WTC11 (cell line): ENCODE measurements at regions not wholly inside any gene's neighbourhood (a gene's known extent, or its start where the extent isn't known, plus 50 kb on each side); places are given as distances from the start of the nearest gene placed in this dataset.

Experiments
- ATAC-seq: fragments of 200-7000 bp; cut with Tn5 transposase; 2 replicates; pipeline ENCODE4 v1.10.0; 2021; ENCODE audit warnings: mild to moderate bottlenecking, moderate library complexity
- CTCF ChIA-PET: fragments of 300-600 bp; sonication (Branson Sonifier 250); formaldehyde crosslinking; loops from one replicate; lab custom pipeline; 2021; ENCODE audit warnings: antibody characterized with exemption; lab: Charles Lee
- POLR2A ChIA-PET: fragments of 350-600 bp; sonication (Branson Sonifier 250); formaldehyde crosslinking; loops from one replicate; lab custom pipeline; 2021; ENCODE audit warnings: antibody characterized with exemption; lab: Charles Lee
- DNase-seq: peaks from one replicate; pipeline ENCODE4 v3.0.0; 2021; ENCODE audit warnings: low spot score
- H3K27ac Mint-ChIP-seq: 2 replicates; pipeline ENCODE4 v1.8.0; 2021; ENCODE audit warnings: mixed read lengths
- H3K27me3 Mint-ChIP-seq: 2 replicates; pipeline ENCODE4 v1.8.0; 2021; ENCODE audit warnings: low read depth, mild to moderate bottlenecking, moderate library complexity, mixed read lengths
- H3K36me3 Mint-ChIP-seq: 2 replicates; pipeline ENCODE4 v1.8.0; 2021; ENCODE audit warnings: mixed read lengths
- H3K4me1 Mint-ChIP-seq: 2 replicates; pipeline ENCODE4 v1.8.0; 2022; ENCODE audit warnings: mixed read lengths
- H3K4me3 Mint-ChIP-seq: 2 replicates; pipeline ENCODE4 v1.8.0; 2021; ENCODE audit warnings: mild to moderate bottlenecking, moderate library complexity, mixed read lengths
- H3K9me3 Mint-ChIP-seq: 2 replicates; pipeline ENCODE4 v1.8.0; 2021; ENCODE audit warnings: mixed read lengths
- ATF1 ChIP-seq: sonication (generic); formaldehyde crosslinking; IDR thresholded peaks from 2 replicates; pipeline ENCODE4 v1.8.1; 2023; ENCODE audit warnings: mild to moderate bottlenecking, moderate library complexity, missing genetic modification reagents
- CDX4 ChIP-seq: fragments of 250-450 bp; sonication (Bioruptor Pico); IDR thresholded peaks from 2 replicates; pipeline ENCODE4 v1.9.0; 2021; ENCODE audit warnings: moderate library complexity, mild to moderate bottlenecking, inconsistent platforms, borderline replicate concordance
- CREM ChIP-seq: sonication (generic); formaldehyde crosslinking; IDR thresholded peaks from 2 replicates; pipeline ENCODE4 v1.8.1; 2022; ENCODE audit warnings: mild to moderate bottlenecking, missing genetic modification reagents, moderate library complexity
- E2F4 ChIP-seq: sonication (generic); formaldehyde crosslinking; IDR thresholded peaks from 2 replicates; pipeline ENCODE4 v1.8.1; 2022; ENCODE audit warnings: low read depth, mild to moderate bottlenecking, moderate library complexity, missing genetic modification reagents, borderline replicate concordance
- ELF4 ChIP-seq: sonication (generic); formaldehyde crosslinking; IDR thresholded peaks from 2 replicates; pipeline ENCODE4 v1.8.1; 2022; ENCODE audit warnings: low read depth, mild to moderate bottlenecking, moderate library complexity, missing genetic modification reagents
- EMX1 ChIP-seq: fragments of 250-450 bp; sonication (Bioruptor Pico); IDR thresholded peaks from 2 replicates; pipeline ENCODE4 v1.8.0; 2021; ENCODE audit warnings: mild to moderate bottlenecking
- FOXJ3 ChIP-seq: sonication (generic); formaldehyde crosslinking; IDR thresholded peaks from 2 replicates; pipeline ENCODE4 v1.9.0; 2021; ENCODE audit warnings: missing genetic modification reagents, mild to moderate bottlenecking, borderline replicate concordance
- GRHL2 ChIP-seq: fragments of 250-450 bp; sonication (Bioruptor Pico); IDR thresholded peaks from 2 replicates; pipeline ENCODE4 v1.8.0; 2022; ENCODE audit warnings: mild to moderate bottlenecking, moderate library complexity; ENCODE audit not compliant: insufficient replicate concordance, severe bottlenecking
- HMGA2 ChIP-seq: fragments of 250-450 bp; sonication (Bioruptor Pico); IDR thresholded peaks from 2 replicates; pipeline ENCODE4 v1.4.0; 2021; ENCODE audit warnings: mild to moderate bottlenecking, moderate library complexity
- MAX ChIP-seq: sonication (generic); formaldehyde crosslinking; IDR thresholded peaks from 2 replicates; pipeline ENCODE4 v1.8.0; 2022; ENCODE audit warnings: mild to moderate bottlenecking, missing genetic modification reagents
- NFATC4 ChIP-seq: fragments of 250-450 bp; sonication (Bioruptor Pico); IDR thresholded peaks from 2 replicates; pipeline ENCODE4 v1.9.0; 2021; ENCODE audit warnings: mild to moderate bottlenecking
- NFE2L1 ChIP-seq: sonication (generic); formaldehyde crosslinking; IDR thresholded peaks from 2 replicates; pipeline ENCODE4 v1.8.1; 2023; ENCODE audit warnings: missing genetic modification reagents
- NR1H2 ChIP-seq: sonication (generic); formaldehyde crosslinking; IDR thresholded peaks from 2 replicates; pipeline ENCODE4 v1.9.0; 2021; ENCODE audit warnings: mild to moderate bottlenecking, moderate library complexity, missing genetic modification reagents
- OVOL2 ChIP-seq: fragments of 250-450 bp; sonication (Bioruptor Pico); IDR thresholded peaks from 2 replicates; pipeline ENCODE4 v1.9.0; 2021; ENCODE audit warnings: mild to moderate bottlenecking, borderline replicate concordance
- PREB ChIP-seq: sonication (generic); formaldehyde crosslinking; IDR thresholded peaks from 2 replicates; pipeline ENCODE4 v1.8.1; 2022; ENCODE audit warnings: mild to moderate bottlenecking, missing genetic modification reagents, moderate library complexity, borderline replicate concordance
- RORB ChIP-seq: fragments of 250-450 bp; sonication (Bioruptor Pico); IDR thresholded peaks from 2 replicates; pipeline ENCODE4 v1.9.0; 2021; ENCODE audit warnings: mild to moderate bottlenecking
- TP53 ChIP-seq: sonication (generic); formaldehyde crosslinking; IDR thresholded peaks from 2 replicates; pipeline ENCODE4 v1.8.1; 2023; ENCODE audit warnings: mild to moderate bottlenecking, missing genetic modification reagents
- USF2 ChIP-seq: sonication (generic); formaldehyde crosslinking; IDR thresholded peaks from 2 replicates; pipeline ENCODE4 v1.8.1; 2023; ENCODE audit warnings: mild to moderate bottlenecking, missing genetic modification reagents, moderate library complexity
- ZBTB21 ChIP-seq: sonication (generic); formaldehyde crosslinking; IDR thresholded peaks from 2 replicates; pipeline ENCODE4 v1.8.1; 2023; ENCODE audit warnings: mild to moderate bottlenecking, missing genetic modification reagents, borderline replicate concordance
- ZMAT4 ChIP-seq: fragments of 250-450 bp; sonication (Bioruptor Pico); IDR thresholded peaks from 2 replicates; pipeline ENCODE4 v1.9.0; 2021; ENCODE audit warnings: mild to moderate bottlenecking
- ZNF121 ChIP-seq: sonication (generic); formaldehyde crosslinking; IDR thresholded peaks from 2 replicates; pipeline ENCODE4 v1.8.0; 2023; ENCODE audit warnings: missing genetic modification reagents
- ZNF138 ChIP-seq: sonication (generic); formaldehyde crosslinking; conservative IDR thresholded peaks from 2 replicates; pipeline ENCODE4 v1.8.1; 2022; ENCODE audit warnings: mild to moderate bottlenecking, moderate library complexity, missing genetic modification reagents
- ZNF232 ChIP-seq: sonication (generic); formaldehyde crosslinking; IDR thresholded peaks from 2 replicates; pipeline ENCODE4 v1.8.0; 2022; ENCODE audit warnings: mild to moderate bottlenecking, missing genetic modification reagents
- ZNF263 ChIP-seq: sonication (generic); formaldehyde crosslinking; IDR thresholded peaks from 2 replicates; pipeline ENCODE4 v1.8.1; 2022; ENCODE audit warnings: low read depth, mild to moderate bottlenecking, moderate library complexity, missing genetic modification reagents
- ZNF416 ChIP-seq: fragments of 250-450 bp; sonication (Bioruptor Pico); IDR thresholded peaks from 2 replicates; pipeline ENCODE4 v1.9.0; 2021; ENCODE audit warnings: mild to moderate bottlenecking, inconsistent platforms
- ZNF423 ChIP-seq: fragments of 250-450 bp; sonication (Bioruptor Pico); IDR thresholded peaks from 2 replicates; pipeline ENCODE4 v2.1.2; 2022; ENCODE audit warnings: mild to moderate bottlenecking, moderate library complexity
- ZNF425 ChIP-seq: fragments of 250-450 bp; sonication (Bioruptor Pico); conservative IDR thresholded peaks from 2 replicates; pipeline ENCODE4 v1.9.0; 2021; ENCODE audit warnings: mild to moderate bottlenecking
- ZNF671 ChIP-seq: fragments of 250-450 bp; sonication (Bioruptor Pico); IDR thresholded peaks from 2 replicates; pipeline ENCODE4 v1.8.0; 2021; ENCODE audit warnings: mild to moderate bottlenecking

- no peak for TF ChIP-seq ZNF425 (CRISPR knock-in tag)
- TF ChIP-seq HMGA2 (CRISPR knock-in tag), result no peak
- no peak for TF ChIP-seq ZBTB21
Measured at GRCh38 chr2:136254681-136255080, 136.7 kb upstream of the CXCR4 start (continued).

- POLR2A ChIA-PET, result no interaction called here
- no peak overlapping the region for H3K4me3 Mint-ChIP-seq
- ATAC-seq (no peak), DNase-seq (no peak)
- no peaks in the 10 kb centered on the region for H3K9me3 Mint-ChIP-seq
- H3K36me3 Mint-ChIP-seq, result no peaks in the 10 kb centered on the region
- H3K27me3 Mint-ChIP-seq, result peaks cover 3% of the 10 kb centered on the region; the same call in 1 of the 2 replicates
- CTCF ChIA-PET, result no interaction called here
- H3K27ac Mint-ChIP-seq, result no peak overlapping the region
- no peaks in the 10 kb centered on the region for H3K4me1 Mint-ChIP-seq
- TF ChIP-seq ATF1, result no peak
- TF ChIP-seq RORB (CRISPR knock-in tag), result no peak
- TF ChIP-seq NR1H2, result no peak
- no peak for TF ChIP-seq ZNF121 (CRISPR knock-in tag)
- TF ChIP-seq ZBTB21, result no peak
- TF ChIP-seq E2F4 (CRISPR knock-in tag), result no peak
- no peak for TF ChIP-seq NFATC4 (CRISPR knock-in tag)
- no peak for TF ChIP-seq ZNF232 (CRISPR knock-in tag)
- TF ChIP-seq ZNF263 (CRISPR knock-in tag), result no peak
- TF ChIP-seq MAX (CRISPR knock-in tag), result no peak
- TF ChIP-seq OVOL2 (CRISPR knock-in tag), result no peak
- TF ChIP-seq USF2 (CRISPR knock-in tag), result no peak
- no peak for TF ChIP-seq GRHL2 (CRISPR knock-in tag)
- TF ChIP-seq ZNF138, result no peak
Measured at GRCh38 chr2:136253288-136254004, 135.5 kb upstream of the CXCR4 start.

GRCh38 chr2:136251885-136252585 is 134.1 kb upstream of the CXCR4 start:
- ATAC-seq (no peak), DNase-seq (no peak)
- ChIA-PET POLR2A (no interaction called here), CTCF (no interaction called here)
- no peaks in the 10 kb centered on the region for H3K4me1 Mint-ChIP-seq
- no peaks in the 10 kb centered on the region for H3K9me3 Mint-ChIP-seq
- no peak overlapping the region for H3K27ac Mint-ChIP-seq
- no peaks in the 10 kb centered on the region for H3K36me3 Mint-ChIP-seq
- H3K27me3 Mint-ChIP-seq, result peaks cover 3% of the 10 kb centered on the region; the same call in 1 of the 2 replicates
- no peak overlapping the region for H3K4me3 Mint-ChIP-seq
- TF ChIP-seq ZNF671 (no peak), FOXJ3 (CRISPR knock-in tag) (no peak), ZMAT4 (CRISPR knock-in tag) (no peak), TP53 (CRISPR knock-in tag) (no peak), CDX4 (CRISPR knock-in tag) (no peak), PREB (no peak), ZNF423 (CRISPR knock-in tag) (no peak), ELF4 (CRISPR knock-in tag) (no peak), HMGA2 (CRISPR knock-in tag) (no peak), ZNF416 (CRISPR knock-in tag) (no peak), NFE2L1 (CRISPR knock-in tag) (no peak), ZBTB21 (no peak), CREM (CRISPR knock-in tag) (no peak), EMX1 (CRISPR knock-in tag) (no peak)
